GM12878 (cell line): ENCODE measurements at regions not wholly inside any gene's neighbourhood (a gene's known extent, or its start where the extent isn't known, plus 50 kb on each side); places are given as distances from the start of the nearest gene placed in this dataset.

Experiments used
- ATAC-seq: fragments of 200-7000 bp; cut with Tn5 transposase; 3 replicates; pipeline ENCODE4 v1.9.1; 2020; ENCODE audit warnings: mild to moderate bottlenecking, moderate library complexity
- BruUV-seq: library from RNA; stranded (reverse); fragments of 400-500 nt; replicated peaks from 2 replicates; lab custom pipeline; 2021; lab: Mats Ljungman, UMichigan
- CTCF ChIA-PET: fragments of 300-600 bp; sonication (Branson Sonifier 250); formaldehyde crosslinking; extraction: SDS; loops from one replicate; lab custom pipeline; 2021; ENCODE audit warnings: inconsistent platforms; lab: Yijun Ruan, JAX
- POLR2A ChIA-PET: fragments of 350-600 bp; formaldehyde crosslinking; extraction: SDS; loops from one replicate; lab custom pipeline; 2021; ENCODE audit warnings: inconsistent platforms; lab: Charles Lee
- RAD21 ChIA-PET: fragments of 300-600 bp; sonication (Branson Sonifier 250); formaldehyde crosslinking; loops from one replicate; lab custom pipeline; 2023; ENCODE audit warnings: antibody characterized with exemption; ENCODE audit not compliant: unreplicated experiment; lab: Charles Lee
- SMC1A ChIA-PET: fragments of 300-600 bp; sonication (Branson Sonifier 250); formaldehyde crosslinking; loops from one replicate; lab custom pipeline; 2023; ENCODE audit not compliant: unreplicated experiment, uncharacterized antibody; lab: Charles Lee
- DNase-seq: peaks from one replicate; pipeline ENCODE4 v3.0.0-alpha.2; 2011; ENCODE audit warnings: low read depth, low spot score
- FAIRE-seq: peaks from 3 replicates; lab custom pipeline; 2011; peaks lifted over from hg19 to GRCh38; lab: Jason Lieb, UNC
- H2AFZ ChIP-seq: 2 replicates; pipeline ENCODE4 v1.6.0; 2011; ENCODE audit warnings: low read depth, low read length, control low read depth; ENCODE audit not compliant: control insufficient read depth
- H3K27ac ChIP-seq: 2 replicates; pipeline ENCODE4 v1.5.1; 2011; ENCODE audit warnings: control low read depth; ENCODE audit not compliant: control insufficient read depth, insufficient read depth
- H3K27me3 ChIP-seq, 2 experiments: replicated peaks in 1 of 2; 2 replicates each; pipeline versions ENCODE4 v1.6.0 to v1.6.1; 2011; ENCODE audit warnings: low read length in 1 of 2; ENCODE audit not compliant: control insufficient read depth in 2 of 2, insufficient read depth in 2 of 2
- H3K36me3 ChIP-seq, 2 experiments: 2 replicates each; pipeline ENCODE4 v1.5.1; 2011; ENCODE audit warnings: low read length in 1 of 2; ENCODE audit not compliant: control insufficient read depth in 2 of 2, insufficient read depth in 2 of 2
- H3K4me1 ChIP-seq: 2 replicates; pipeline ENCODE4 v1.6.1; 2011; ENCODE audit warnings: mild to moderate bottlenecking, low read length, moderate library complexity, mixed read lengths; ENCODE audit not compliant: control insufficient read depth, insufficient read depth
- H3K4me2 ChIP-seq: 2 replicates; pipeline ENCODE4 v1.6.0; 2011; ENCODE audit warnings: control low read depth; ENCODE audit not compliant: control insufficient read depth, insufficient read depth
- H3K4me3 ChIP-seq: fragments of 200-600 bp; sonication (generic); 2 replicates; pipeline ENCODE4 v1.5.1; 2016
- H3K79me2 ChIP-seq: 2 replicates; pipeline ENCODE4 v1.6.0; 2011; ENCODE audit warnings: low read length; ENCODE audit not compliant: control insufficient read depth, insufficient read depth
- H3K9ac ChIP-seq: 2 replicates; pipeline ENCODE4 v1.8.0; 2011; ENCODE audit warnings: low read length, control low read depth, mixed read lengths; ENCODE audit not compliant: control insufficient read depth, insufficient read depth
- H3K9me3 ChIP-seq: replicated peaks from 3 replicates; pipeline ENCODE4 v1.5.1; 2011; ENCODE audit warnings: mild to moderate bottlenecking, low read length; ENCODE audit not compliant: control insufficient read depth, insufficient read depth
- H4K20me1 ChIP-seq: 2 replicates; pipeline ENCODE4 v1.6.0; 2011; ENCODE audit not compliant: control insufficient read depth, insufficient read depth
- EZH2 ChIP-seq: IDR thresholded peaks from 2 replicates; pipeline ENCODE4 v1.6.1; 2012; ENCODE audit warnings: low read depth, mild to moderate bottlenecking, control low read depth, inconsistent platforms, low read length, borderline replicate concordance; ENCODE audit not compliant: control insufficient read depth
- FOS ChIP-seq: IDR thresholded peaks from 3 replicates; pipeline ENCODE4 v1.6.1; 2011; ENCODE audit warnings: borderline replicate concordance; ENCODE audit not compliant: insufficient read length; ENCODE audit errors: extremely low read depth
- MYC ChIP-seq: IDR thresholded peaks from 2 replicates; pipeline ENCODE4 v1.6.1; 2011; ENCODE audit warnings: mild to moderate bottlenecking, low read length, moderate library complexity, inconsistent platforms; ENCODE audit not compliant: insufficient read depth, insufficient replicate concordance, insufficient read length, severe bottlenecking
- NRF1 ChIP-seq: conservative IDR thresholded peaks from 2 replicates; pipeline ENCODE4 v1.6.1; 2011; ENCODE audit warnings: mild to moderate bottlenecking, low read depth, low read length, improper control_type of control experiment
- PAX8 ChIP-seq: fragments of 450-650 bp; IDR thresholded peaks from 2 replicates; pipeline ENCODE4 v1.6.1; 2017; ENCODE audit warnings: mild to moderate bottlenecking, moderate library complexity
- RAD51 ChIP-seq: fragments of 450-650 bp; IDR thresholded peaks from 2 replicates; pipeline ENCODE4 v1.6.1; 2016; ENCODE audit warnings: moderate library complexity, mild to moderate bottlenecking, inconsistent platforms
- SMAD5 ChIP-seq: IDR thresholded peaks from 2 replicates; pipeline ENCODE4 v1.6.1; 2016; ENCODE audit warnings: antibody characterized with exemption, low read depth
- ZNF217 ChIP-seq: fragments of 450-650 bp; IDR thresholded peaks from 2 replicates; pipeline ENCODE4 v1.6.1; 2017; ENCODE audit warnings: antibody characterized with exemption, mild to moderate bottlenecking
- WGBS: methylation state at CpG from one replicate; pipeline ENCODE4 v1.1.6; 2016; ENCODE audit warnings: low lambda C conversion rate; ENCODE audit not compliant: insufficient replicate concordance, insufficient coverage; ENCODE audit errors: missing lambda C conversion rate; 5-methylcytosine and 5-hydroxymethylcytosine counted together
- in situ Hi-C: fragments of 300-500 bp; cut with MboI; formaldehyde crosslinking; loops from 9 replicates; pipeline ENCODE4 v1.14.3; 2018; ENCODE audit warnings: mixed read lengths
- intact Hi-C: fragments of 100-400 bp; cut with micrococcal nuclease; formaldehyde crosslinking; loops from one replicate; pipeline ENCODE4 v1.14.2; 2022; ENCODE audit not compliant: unreplicated experiment
- TF ChIP-seq, protein P1 (sequence below): fragments of 450-650 bp; IDR thresholded peaks from 2 replicates; pipeline ENCODE4 v1.6.1; 2016; ENCODE audit warnings: mild to moderate bottlenecking
- TF ChIP-seq, protein P2 (sequence below): IDR thresholded peaks from 2 replicates; pipeline ENCODE4 v1.6.1; 2011; ENCODE audit warnings: low read depth, low read length, improper control_type of control experiment, borderline replicate concordance
- TF ChIP-seq, protein P3 (sequence below): IDR thresholded peaks from 2 replicates; pipeline ENCODE4 v1.6.1; 2012; ENCODE audit warnings: mild to moderate bottlenecking, low read depth, low read length

DNA sequence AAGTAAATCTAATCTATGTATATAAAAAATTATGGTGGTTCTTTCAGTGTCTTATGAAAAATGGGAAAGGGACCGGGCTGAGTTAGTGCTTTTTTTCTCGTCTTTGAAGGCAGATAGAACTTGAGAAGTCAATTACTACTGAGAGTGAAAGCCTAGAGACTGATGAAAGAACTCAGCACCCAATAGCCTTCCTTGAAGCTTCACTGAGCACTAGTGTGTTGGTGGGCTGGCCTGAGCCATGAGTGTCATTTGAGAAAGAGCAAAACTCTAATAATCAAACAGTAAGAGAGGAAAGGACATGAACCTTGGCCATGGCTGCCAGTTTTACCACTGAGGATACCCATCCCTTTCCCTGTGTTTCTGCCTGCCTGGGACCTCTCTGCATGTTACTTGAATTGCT lies 428.3 kb upstream of the RASGRP1 start:
- SMC1A ChIA-PET = no interaction called here
- TF ChIP-seq, protein P1, sequence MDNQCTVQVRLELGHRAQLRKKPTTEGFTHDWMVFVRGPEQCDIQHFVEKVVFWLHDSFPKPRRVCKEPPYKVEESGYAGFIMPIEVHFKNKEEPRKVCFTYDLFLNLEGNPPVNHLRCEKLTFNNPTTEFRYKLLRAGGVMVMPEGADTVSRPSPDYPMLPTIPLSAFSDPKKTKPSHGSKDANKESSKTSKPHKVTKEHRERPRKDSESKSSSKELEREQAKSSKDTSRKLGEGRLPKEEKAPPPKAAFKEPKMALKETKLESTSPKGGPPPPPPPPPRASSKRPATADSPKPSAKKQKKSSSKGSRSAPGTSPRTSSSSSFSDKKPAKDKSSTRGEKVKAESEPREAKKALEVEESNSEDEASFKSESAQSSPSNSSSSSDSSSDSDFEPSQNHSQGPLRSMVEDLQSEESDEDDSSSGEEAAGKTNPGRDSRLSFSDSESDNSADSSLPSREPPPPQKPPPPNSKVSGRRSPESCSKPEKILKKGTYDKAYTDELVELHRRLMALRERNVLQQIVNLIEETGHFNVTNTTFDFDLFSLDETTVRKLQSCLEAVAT = no peak
- TF ChIP-seq FOS (no peak), ZNF217 (no peak)
- TF ChIP-seq, all 136 proteins: peak for 0
- ChIA-PET CTCF (no interaction called here), RAD21 (no interaction called here), POLR2A (no interaction called here)
- Histone ChIP-seq H3K9ac (no peak overlapping the region), H3K4me2 (no peak overlapping the region), H3K4me1 (no peaks in the 10 kb centered on the region), H3K27ac (no peak overlapping the region), H4K20me1 (no peaks in the 10 kb centered on the region), H3K9me3 (no peaks in the 10 kb centered on the region), H3K79me2 (no peaks in the 10 kb centered on the region), H3K27me3 (no peaks in the 10 kb centered on the region; a peak in 1 of 4 replicates), H3K4me3 (no peak overlapping the region), H2AFZ (no peak overlapping the region), H3K36me3 (no peaks in the 10 kb centered on the region)
- no peak for FAIRE-seq
- no peak for ATAC-seq
- WGBS = 0% methylated on average over 2 of the region's 2 CpGs
- in situ Hi-C loops = no loop called here
- no TSS peak for BruUV-seq
- no peak for DNase-seq
- intact Hi-C loops = no loop called here

DNA sequence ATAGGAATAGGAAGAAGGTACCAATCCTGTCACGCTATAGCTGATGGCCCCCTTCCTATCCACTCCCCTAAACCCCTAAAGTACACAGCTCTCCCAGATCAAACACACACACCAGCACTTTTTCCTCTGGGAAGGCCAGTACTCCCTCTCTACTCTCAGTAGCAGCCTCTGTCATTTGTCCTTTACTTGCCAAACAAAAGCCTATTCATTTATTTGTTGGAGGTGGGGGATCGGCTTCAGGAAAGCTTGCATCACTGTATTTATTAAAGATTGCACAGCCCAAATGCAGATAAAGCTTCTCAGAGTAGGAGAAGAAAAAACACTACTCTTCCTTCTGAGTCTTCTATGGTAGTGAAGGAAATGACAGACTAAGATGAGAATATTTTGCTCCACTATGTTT lies 429.7 kb upstream of the RASGRP1 start:
- SMC1A ChIA-PET = interaction anchor here (0.8 to 1.1 kb wide), 3 partner anchors 45 to 240 kb away, joined by 3 to 4 read pairs (median 4); no protein-coding TSS in a partner anchor
- in situ Hi-C loops = no loop called here
- TF ChIP-seq, protein P2, sequence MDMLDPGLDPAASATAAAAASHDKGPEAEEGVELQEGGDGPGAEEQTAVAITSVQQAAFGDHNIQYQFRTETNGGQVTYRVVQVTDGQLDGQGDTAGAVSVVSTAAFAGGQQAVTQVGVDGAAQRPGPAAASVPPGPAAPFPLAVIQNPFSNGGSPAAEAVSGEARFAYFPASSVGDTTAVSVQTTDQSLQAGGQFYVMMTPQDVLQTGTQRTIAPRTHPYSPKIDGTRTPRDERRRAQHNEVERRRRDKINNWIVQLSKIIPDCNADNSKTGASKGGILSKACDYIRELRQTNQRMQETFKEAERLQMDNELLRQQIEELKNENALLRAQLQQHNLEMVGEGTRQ = no peak
- TF ChIP-seq PAX8 = no peak
- no peak for TF ChIP-seq RAD51
- no peak for TF ChIP-seq NRF1
- TF ChIP-seq, protein P3, sequence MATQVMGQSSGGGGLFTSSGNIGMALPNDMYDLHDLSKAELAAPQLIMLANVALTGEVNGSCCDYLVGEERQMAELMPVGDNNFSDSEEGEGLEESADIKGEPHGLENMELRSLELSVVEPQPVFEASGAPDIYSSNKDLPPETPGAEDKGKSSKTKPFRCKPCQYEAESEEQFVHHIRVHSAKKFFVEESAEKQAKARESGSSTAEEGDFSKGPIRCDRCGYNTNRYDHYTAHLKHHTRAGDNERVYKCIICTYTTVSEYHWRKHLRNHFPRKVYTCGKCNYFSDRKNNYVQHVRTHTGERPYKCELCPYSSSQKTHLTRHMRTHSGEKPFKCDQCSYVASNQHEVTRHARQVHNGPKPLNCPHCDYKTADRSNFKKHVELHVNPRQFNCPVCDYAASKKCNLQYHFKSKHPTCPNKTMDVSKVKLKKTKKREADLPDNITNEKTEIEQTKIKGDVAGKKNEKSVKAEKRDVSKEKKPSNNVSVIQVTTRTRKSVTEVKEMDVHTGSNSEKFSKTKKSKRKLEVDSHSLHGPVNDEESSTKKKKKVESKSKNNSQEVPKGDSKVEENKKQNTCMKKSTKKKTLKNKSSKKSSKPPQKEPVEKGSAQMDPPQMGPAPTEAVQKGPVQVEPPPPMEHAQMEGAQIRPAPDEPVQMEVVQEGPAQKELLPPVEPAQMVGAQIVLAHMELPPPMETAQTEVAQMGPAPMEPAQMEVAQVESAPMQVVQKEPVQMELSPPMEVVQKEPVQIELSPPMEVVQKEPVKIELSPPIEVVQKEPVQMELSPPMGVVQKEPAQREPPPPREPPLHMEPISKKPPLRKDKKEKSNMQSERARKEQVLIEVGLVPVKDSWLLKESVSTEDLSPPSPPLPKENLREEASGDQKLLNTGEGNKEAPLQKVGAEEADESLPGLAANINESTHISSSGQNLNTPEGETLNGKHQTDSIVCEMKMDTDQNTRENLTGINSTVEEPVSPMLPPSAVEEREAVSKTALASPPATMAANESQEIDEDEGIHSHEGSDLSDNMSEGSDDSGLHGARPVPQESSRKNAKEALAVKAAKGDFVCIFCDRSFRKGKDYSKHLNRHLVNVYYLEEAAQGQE = no peak
- no peak for TF ChIP-seq MYC
- TF ChIP-seq EZH2 = no peak
- no peak for TF ChIP-seq SMAD5

More for the DNA sequence above, 429.7 kb upstream of the RASGRP1 start:
- intact Hi-C loops = no loop called here
- ATAC-seq (no peak), DNase-seq (no peak), FAIRE-seq (no peak)
- no peak overlapping the region for H3K27ac ChIP-seq
- H3K27me3 ChIP-seq = no peaks in the 10 kb centered on the region; a peak in 1 of 4 replicates
- WGBS = 20% methylated on average over 2 of the region's 2 CpGs
- ChIA-PET RAD21 (no interaction called here), CTCF (interaction anchor here (0.9 kb wide), 1 partner anchor 10 kb away, joined by 5 read pairs; no protein-coding TSS in a partner anchor), POLR2A (no interaction called here)
- H3K4me2 ChIP-seq = no peak overlapping the region
- no peak overlapping the region for H2AFZ ChIP-seq
- no peak overlapping the region for H3K9ac ChIP-seq
- H3K4me1 ChIP-seq = no peaks in the 10 kb centered on the region
- no peak overlapping the region for H3K4me3 ChIP-seq
- H4K20me1 ChIP-seq = no peaks in the 10 kb centered on the region
- BruUV-seq = no TSS peak
- no peaks in the 10 kb centered on the region for H3K36me3 ChIP-seq
- H3K9me3 ChIP-seq = no peaks in the 10 kb centered on the region
- H3K79me2 ChIP-seq = no peaks in the 10 kb centered on the region
